ENCODE measurements at regions not wholly inside any gene's neighbourhood (a gene's known extent, or its start where the extent isn't known, plus 50 kb on each side); places are given as distances from the start of the nearest gene placed in this dataset.

DNA sequence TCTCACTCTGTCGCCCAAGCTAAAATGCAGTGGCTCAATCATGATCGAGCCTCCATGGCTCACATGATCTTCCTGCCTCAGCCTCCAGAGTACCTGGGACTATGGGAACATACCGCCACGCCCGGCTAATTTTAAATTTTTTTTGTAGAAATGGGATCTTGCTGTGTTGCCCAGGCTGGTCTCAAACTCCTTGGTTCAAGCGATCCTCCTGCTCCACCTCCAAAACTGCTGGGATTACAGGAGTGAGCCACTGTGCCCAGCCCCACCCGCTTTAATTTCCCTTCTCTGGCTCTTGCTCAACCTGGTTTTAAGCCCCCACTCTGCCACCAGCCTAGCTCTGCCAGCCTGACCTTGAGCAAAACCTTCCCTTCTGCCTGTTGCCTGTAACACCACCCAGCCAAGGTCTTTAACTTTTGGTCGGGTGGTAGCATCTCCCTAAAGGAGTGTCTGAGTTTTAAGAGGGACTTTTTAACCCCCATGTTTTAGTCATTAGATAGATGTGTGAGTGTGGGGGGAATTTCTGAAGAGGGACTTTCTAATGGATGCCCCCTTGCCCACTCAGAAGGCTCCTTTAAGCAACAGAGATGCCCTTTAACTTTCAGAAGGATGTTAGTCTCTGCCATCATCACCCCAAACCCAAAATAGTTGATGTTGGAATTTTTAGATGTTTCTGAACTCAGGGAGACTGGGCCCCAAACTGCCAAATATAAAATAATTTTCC lies 71.8 kb upstream of the FOXP4 start:
- FAIRE-seq, result no peak

DNA sequence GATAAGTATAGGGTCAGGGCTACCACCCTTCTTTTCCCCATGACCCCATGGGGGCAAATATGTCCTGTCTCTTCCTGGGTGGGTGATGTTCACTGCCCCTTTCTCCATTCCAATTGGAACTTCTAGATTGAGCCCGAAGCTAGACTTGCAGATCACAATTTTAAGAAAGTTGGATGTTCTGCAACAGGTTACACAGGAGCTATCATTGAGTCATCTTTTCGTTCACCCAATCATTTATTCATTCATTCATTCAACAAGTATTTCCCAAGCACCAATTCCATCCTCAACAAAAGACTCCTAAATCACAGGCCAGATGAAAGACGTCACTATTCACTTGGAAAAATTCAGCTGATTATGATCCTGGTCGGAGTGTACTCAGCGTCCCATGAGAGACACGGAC lies 71.0 kb upstream of the FOXP4 start:
- FAIRE-seq, result no peak

DNA sequence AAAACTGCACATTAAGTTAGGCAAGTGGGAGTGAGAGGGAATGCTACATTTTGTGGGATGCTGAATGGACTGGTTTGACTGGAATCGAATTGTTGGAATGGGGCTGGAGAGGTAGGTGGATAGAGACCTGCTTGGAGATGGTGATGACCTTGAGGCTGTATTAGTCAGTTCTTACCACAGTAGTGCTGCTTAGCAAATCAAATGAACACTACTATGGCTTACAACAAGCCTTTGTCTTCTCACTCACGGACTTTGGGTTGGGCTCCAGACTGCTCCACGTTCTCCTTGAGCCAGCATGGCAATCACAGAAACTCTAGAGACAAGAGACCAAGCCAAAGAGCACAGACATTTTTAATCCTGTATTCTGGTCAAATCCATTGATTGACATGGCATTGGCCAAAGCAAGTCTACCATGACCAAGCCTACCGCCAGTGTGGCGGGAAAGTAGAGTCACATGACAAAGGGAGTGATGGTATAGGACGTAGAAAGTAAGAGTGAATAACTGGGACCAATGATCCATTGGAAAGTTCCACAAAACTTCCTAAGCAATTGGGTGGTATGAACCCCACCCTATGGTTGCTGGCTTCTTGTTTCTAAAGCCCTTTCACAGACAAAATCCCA lies 70.3 kb upstream of the FOXP4 start:
- no peak for FAIRE-seq

DNA sequence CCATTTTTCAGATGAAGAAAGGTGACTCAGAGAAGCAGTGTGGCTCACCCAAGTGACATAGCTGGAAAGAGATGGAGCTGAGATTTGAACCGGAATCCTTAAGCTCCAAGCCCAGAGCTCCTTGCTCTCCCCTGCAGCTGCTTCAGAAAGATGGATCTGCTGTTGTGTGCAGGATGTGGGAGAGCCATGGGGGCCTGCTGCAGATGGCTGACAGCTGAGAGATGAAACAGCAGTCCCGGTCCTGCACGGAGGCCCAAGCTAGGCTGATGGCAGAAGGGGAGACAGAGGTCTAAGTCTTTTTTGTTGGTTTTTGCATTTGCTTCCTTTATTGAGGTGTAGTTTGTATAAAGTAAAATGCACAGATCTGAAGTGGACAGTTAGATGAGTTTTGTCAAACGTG lies 69.8 kb upstream of the FOXP4 start:
- no peak for FAIRE-seq

DNA sequence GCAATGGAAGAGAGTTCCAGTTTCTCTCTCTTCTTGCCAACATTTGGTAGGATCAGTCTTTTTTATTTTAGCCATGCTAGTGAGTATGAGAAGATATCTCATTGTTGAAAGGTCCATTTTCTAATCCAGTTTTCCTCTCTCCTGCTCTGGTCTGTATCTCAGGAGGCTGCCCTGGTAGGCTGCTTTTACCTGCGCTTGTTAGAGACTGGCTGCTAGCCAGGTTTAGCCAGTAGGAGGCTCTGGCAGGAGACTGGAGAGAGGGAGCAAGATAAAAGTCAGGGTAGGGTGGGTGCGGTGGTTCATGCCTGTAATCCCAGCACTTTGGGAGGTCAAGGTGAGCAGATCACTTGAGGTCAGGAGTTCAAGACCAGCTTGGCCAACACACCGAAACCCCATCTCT lies 68.6 kb upstream of the FOXP4 start:
- no peak for FAIRE-seq

DNA sequence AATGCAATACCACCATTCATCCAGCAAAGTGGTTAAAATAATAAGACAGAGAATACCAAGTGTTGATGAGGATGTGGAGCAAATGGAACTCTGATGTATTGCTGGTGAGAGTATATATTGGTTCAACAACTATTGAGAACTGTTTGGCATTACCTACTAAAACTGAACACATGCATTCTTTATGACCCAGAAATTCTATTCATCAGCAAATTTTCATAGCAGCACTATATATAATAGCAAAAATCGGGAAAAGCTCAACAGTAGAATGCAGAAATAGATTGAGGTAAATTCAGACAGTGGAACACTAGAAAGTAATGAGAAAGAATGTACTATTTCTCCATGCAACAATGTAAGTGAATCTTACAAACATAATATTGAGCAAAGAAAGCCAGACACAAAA lies 62.2 kb upstream of the FOXP4 start:
- no peak for FAIRE-seq

DNA sequence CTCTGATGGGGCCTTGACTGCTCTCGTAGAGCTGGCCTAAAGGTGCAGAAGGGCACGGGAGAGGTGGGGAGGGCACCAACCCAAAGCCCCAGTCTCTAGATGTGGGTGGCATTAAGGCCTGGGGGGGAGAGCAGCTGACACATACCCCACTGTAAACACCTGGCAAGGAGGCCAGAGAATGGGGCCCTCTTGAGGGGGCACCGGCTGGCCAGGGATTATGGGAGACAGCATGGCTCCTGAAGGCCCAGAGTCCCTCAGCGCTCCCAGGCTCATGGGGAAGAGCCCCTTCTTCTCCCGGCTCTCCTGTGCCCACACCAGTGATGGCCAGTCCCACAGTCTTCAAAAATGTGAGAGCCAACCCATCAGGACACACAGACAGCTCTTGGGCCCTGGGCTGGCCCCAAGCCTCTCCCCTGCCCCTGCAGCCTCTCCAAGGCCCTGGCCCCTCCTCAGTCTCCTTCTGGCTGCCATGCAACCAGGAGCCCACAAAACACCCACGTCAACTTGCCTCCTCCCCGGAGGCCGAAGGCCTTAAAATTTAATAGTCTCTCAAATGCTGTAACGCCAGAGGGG lies 58.2 kb upstream of the FOXP4 start:
- FAIRE-seq, result no peak

DNA sequence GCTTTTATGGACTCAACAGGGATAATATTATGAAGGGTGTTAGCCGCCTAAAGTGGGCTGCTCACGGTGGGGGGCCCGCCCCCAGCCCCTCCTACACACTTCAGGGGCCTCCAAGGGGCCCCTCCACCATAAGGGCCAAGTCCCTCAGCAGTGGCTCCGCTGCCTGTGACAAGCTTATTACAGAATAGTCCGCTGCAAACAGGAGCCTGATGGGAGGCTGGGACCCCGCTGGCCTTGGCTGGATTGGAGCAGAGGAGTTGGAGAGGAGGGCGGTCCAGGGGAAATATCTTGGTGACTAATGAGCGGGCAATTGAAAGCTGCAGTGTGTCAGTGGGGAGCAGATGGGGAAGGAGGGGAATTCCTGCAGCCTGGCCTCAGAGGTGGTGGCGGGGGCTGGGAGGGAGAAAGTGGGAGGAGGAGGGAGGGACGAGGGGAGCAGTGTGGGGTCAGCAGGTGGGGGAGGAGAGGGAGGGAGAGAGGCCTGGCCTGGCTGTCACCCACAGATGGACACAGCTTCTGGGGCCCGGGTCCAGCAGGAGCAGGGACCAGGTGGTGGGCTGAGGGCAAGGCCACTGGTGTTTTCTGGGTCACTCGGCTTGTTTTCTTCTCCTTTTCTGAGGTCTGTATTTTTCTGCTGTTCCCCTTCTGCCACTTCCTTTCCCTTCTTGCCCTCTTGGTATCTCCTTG lies 57.6 kb upstream of the FOXP4 start:
- no peak for FAIRE-seq

DNA sequence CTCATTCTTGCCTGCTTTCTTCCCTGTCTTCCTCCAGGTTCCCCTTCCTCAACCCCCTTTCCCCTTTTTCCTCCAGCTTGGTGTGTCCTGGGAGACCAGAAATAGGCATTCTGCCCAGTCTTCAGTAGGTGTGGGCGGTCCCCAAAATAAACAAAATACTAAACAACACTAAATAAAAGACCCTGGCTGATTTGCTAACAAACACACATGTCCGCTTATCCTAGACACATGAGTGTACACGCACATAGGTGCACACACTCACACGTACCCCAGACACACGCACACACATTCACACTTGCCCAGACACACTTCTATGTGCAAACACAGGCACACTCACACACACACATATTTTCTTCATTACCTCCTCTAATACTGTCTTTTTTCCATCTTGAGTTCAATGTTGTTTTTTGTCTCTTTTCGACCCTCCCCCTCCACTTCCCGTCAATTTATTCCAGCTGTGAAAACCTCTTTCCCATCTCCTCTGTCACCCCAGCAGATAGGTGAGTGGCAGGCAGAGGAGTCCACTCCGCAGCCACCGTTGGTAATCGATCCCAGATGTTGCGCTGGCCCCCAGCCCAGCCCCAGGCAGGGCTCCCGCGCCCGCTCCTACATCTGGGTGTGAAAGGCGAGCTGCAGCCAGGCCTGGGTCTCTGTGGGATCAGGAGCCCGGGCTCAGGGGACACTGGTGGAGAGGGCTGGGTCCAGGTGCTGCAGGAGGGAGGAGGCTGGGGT lies 56.9 kb upstream of the FOXP4 start:
- no peak for FAIRE-seq

DNA sequence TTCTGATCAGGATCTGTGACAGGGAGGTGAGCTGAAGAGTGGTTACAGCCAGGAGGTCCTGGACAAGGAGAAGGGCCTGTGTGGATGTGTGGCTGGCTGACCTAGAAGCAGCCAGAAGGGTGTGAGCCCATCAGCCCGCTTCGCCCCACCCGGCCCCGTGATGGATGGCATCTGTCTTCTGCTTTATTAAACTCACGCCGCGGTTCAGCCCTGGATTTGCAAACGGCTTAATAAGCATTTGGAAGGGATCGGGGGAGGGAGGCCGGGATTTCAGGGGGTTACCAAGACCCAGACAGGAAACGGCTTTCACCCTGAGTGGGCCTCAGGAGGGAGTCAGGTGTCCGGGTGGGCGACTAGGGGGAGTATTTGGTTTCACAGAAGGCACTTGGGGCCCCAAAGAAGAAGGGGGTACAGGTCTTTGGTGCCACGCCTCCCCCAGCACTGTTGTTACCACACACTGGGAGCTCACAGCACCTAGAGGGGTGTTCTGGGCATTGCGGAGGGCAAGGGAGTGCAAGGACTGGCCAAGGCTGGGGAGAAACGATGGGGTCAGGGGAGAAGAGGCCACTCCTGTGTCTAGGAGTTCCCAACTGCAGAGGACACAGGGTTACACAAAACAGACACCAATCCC lies 53.8 kb upstream of the FOXP4 start:
- no peak for FAIRE-seq

DNA sequence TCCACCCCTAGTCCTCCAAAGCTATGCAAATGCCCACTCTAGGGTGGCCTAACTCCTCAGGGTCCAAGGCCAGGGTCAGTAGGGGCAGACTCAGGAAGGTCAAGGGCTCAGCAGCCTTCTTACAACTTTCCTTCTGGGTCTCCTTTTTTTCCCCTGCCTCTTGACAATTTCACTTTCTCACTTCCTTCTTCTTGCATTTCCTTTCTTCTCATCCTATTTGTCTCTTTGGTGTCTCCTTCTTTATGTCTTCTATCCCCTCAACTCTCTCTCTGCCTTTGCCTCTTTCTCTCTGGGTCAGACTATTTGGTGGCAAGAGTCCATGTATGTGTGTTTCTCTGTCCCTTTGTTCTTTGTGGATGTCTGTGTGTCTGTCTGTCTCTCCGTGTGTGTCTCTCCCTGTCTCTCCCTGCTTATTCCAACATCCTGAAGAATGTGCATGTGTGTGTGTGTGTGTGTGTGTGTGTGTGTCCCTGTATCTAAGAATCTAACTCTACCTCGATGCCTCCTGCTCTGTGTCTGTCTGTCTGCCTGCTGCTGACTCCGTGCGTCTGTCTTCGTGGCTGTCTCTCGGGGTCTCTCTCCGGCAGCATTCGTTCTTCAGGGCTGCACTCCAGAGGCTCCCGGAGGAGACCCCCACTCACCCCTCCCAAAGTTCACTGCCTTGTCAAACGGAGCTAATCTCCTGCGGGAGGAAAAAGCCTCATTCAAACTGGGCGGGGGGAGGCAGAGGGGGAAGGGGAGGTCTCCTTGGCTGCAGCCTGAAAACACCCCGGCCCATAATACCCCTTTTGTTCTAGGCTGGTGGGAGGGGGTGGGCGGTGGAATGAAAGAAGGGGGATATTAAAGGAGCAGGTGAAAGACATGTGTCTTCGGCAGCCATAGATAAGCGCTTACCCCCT lies 51.7 kb upstream of the FOXP4 start:
- no peak for FAIRE-seq

Data from islet of Langerhans (tissue), 1 donor.